ENCODE measurements at regions not wholly inside any gene's neighbourhood (a gene's known extent, or its start where the extent isn't known, plus 50 kb on each side); places are given as distances from the start of the nearest gene placed in this dataset.

- no peak for DNase-seq
- Histone ChIP-seq H3K4me3 (no peak overlapping the region), H3K4me1 (no peaks in the 10 kb centered on the region), H3K27ac (no peak overlapping the region), H3K27me3 (no peaks in the 10 kb centered on the region), H3K36me3 (no peaks in the 10 kb centered on the region), H3K9me3 (peaks cover 0 to 10% (median 4%) of the 10 kb centered on the region in 4 donors)
- TF ChIP-seq POLR2AphosphoS5 (IDR thresholded peaks at IDR 0.05) (no peak), EP300 (IDR thresholded peaks at IDR 0.05) (no peak), POLR2A (IDR thresholded peaks at IDR 0.05) (no peak), CTCF (IDR thresholded peaks at IDR 0.05) (no peak)
- intact Hi-C loops (cut with DNase I; ENCODE audit: low total_unique reads): no loop called here
- WGBS, 5 donors: 52 to 100% (median 72%) methylated on average over 1 of the region's 1 CpG
These were observed 552.3 kb downstream of the TDRD15 start for GRCh38 chr2:21676041-21676440.

GRCh38 chr2:21676676-21677075 is 552.9 kb downstream of the TDRD15 start:
- no peak for DNase-seq
- Histone ChIP-seq H3K9me3 (peaks cover 0 to 14% (median 5%) of the 10 kb centered on the region in 4 donors), H3K4me1 (no peaks in the 10 kb centered on the region), H3K27me3 (no peaks in the 10 kb centered on the region), H3K36me3 (no peaks in the 10 kb centered on the region), H3K4me3 (no peak overlapping the region), H3K27ac (no peak overlapping the region)
- no peak for TF ChIP-seq POLR2A (IDR thresholded peaks at IDR 0.05)
- no peak for TF ChIP-seq POLR2AphosphoS5 (IDR thresholded peaks at IDR 0.05)
- TF ChIP-seq EP300 (IDR thresholded peaks at IDR 0.05): no peak
- no peak for TF ChIP-seq CTCF (IDR thresholded peaks at IDR 0.05)
- intact Hi-C loops (cut with DNase I; ENCODE audit: low total_unique reads): no loop called here

- Histone ChIP-seq H3K4me3 (no peak overlapping the region), H3K4me1 (no peaks in the 10 kb centered on the region), H3K27ac (no peak overlapping the region), H3K36me3 (no peaks in the 10 kb centered on the region), H3K9me3 (peaks cover 0 to 17% (median 0%) of the 10 kb centered on the region in 4 donors), H3K27me3 (no peaks in the 10 kb centered on the region)
- 83 to 92% (median 88%) methylated on average over 2 of the region's 2 CpGs for WGBS, 5 donors
- TF ChIP-seq CTCF (IDR thresholded peaks at IDR 0.05) (no peak), EP300 (IDR thresholded peaks at IDR 0.05) (no peak), POLR2AphosphoS5 (IDR thresholded peaks at IDR 0.05) (no peak)
- DNase-seq: no peak
- intact Hi-C loops (cut with DNase I; ENCODE audit: low total_unique reads): no loop called here
These were observed 560.1 kb downstream of the TDRD15 start for GRCh38 chr2:21683838-21684237.

GRCh38 chr2:21687589-21687988 is 563.8 kb downstream of the TDRD15 start:
- no peak for DNase-seq

More at GRCh38 chr2:21687589-21687988, 563.8 kb downstream of the TDRD15 start:
- intact Hi-C loops (cut with DNase I; ENCODE audit: low total_unique reads): no loop called here
- no peaks in the 10 kb centered on the region for H3K36me3 ChIP-seq
- H3K27me3 ChIP-seq: no peaks in the 10 kb centered on the region
- no peak overlapping the region for H3K4me3 ChIP-seq
- 82 to 94% (median 85%) methylated on average over 2 of the region's 2 CpGs for WGBS, 5 donors
- no peaks in the 10 kb centered on the region for H3K9me3 ChIP-seq
- TF ChIP-seq CTCF (IDR thresholded peaks at IDR 0.05): no peak
- no peak for TF ChIP-seq POLR2AphosphoS5 (IDR thresholded peaks at IDR 0.05)
- no peak for TF ChIP-seq POLR2A (IDR thresholded peaks at IDR 0.05)
- no peak for TF ChIP-seq EP300 (IDR thresholded peaks at IDR 0.05)
- H3K27ac ChIP-seq: no peak overlapping the region
- H3K4me1 ChIP-seq: no peaks in the 10 kb centered on the region
